Daoy (cell line): ENCODE measurements at regions not wholly inside any gene's neighbourhood (a gene's known extent, or its start where the extent isn't known, plus 50 kb on each side); places are given as distances from the start of the nearest gene placed in this dataset.

ENCODE experiments used
- DNase-seq: peaks from one replicate; pipeline ENCODE4 v3.0.0-alpha.2; 2015; ENCODE audit warnings: low read depth

GRCh38 chr9:129473523-129474244 is 147.2 kb downstream of the C9orf50 start:
- DNase-seq = peak; percentile 60

- DNase-seq = no peak
These were observed 148.2 kb downstream of the C9orf50 start for GRCh38 chr9:129472651-129473102.

- DNase-seq = no peak
These were observed 149.5 kb downstream of the C9orf50 start for GRCh38 chr9:129471201-129472019.

- DNase-seq = no peak
These were observed 150.9 kb downstream of the C9orf50 start for GRCh38 chr9:129469988-129470316.

GRCh38 chr9:129469188-129469987 is 151.5 kb downstream of the C9orf50 start:
- no peak for DNase-seq

- DNase-seq = no peak
These were observed 152.9 kb downstream of the C9orf50 start for GRCh38 chr9:129467739-129468666.

GRCh38 chr9:129467004-129467588 is 153.8 kb downstream of the C9orf50 start:
- no peak for DNase-seq

- DNase-seq = no peak
These were observed 154.9 kb downstream of the C9orf50 start for GRCh38 chr9:129465834-129466535.

GRCh38 chr9:129464972-129465833 is 155.7 kb downstream of the C9orf50 start:
- DNase-seq = peak; percentile 62

- DNase-seq = no peak
These were observed 156.9 kb downstream of the C9orf50 start for GRCh38 chr9:129463994-129464393.

- no peak for DNase-seq
These were observed 157.4 kb downstream of the C9orf50 start for GRCh38 chr9:129463477-129463876.

- no peak for DNase-seq
These were observed 158.5 kb downstream of the C9orf50 start for GRCh38 chr9:129462360-129462759.

- DNase-seq = peak; percentile 94
These were observed 160.3 kb downstream of the C9orf50 start for GRCh38 chr9:129460323-129461261.

- no peak for DNase-seq
These were observed 161.2 kb downstream of the C9orf50 start for GRCh38 chr9:129459547-129460322.

GRCh38 chr9:129458663-129459546 is 162.0 kb downstream of the C9orf50 start:
- no peak for DNase-seq

GRCh38 chr9:129458155-129458661 is 162.7 kb downstream of the C9orf50 start:
- DNase-seq = no peak
